ENCODE measurements at regions not wholly inside any gene's neighbourhood (a gene's known extent, or its start where the extent isn't known, plus 50 kb on each side); places are given as distances from the start of the nearest gene placed in this dataset.

- Histone ChIP-seq H3K56ac (ENCODE audit: insufficient read length, low read depth, low read length) (no peak overlapping the region), H3K23me2 (ENCODE audit: insufficient read length, low read depth, low read length, poor library complexity, severe bottlenecking) (no peaks in the 10 kb centered on the region), H3K14ac (ENCODE audit: insufficient read depth, low read length) (no peak overlapping the region), H4K8ac (replicated peaks; ENCODE audit: insufficient read length, low read depth, low read length) (no peak overlapping the region), H2AFZ (ENCODE audit: low read length) (no peak overlapping the region), H3K4me1 (ENCODE audit: insufficient read depth, low read length) (no peaks in the 10 kb centered on the region), H3K23ac (ENCODE audit: insufficient read length, low read depth, low read length) (no peak overlapping the region), H2AK5ac (ENCODE audit: insufficient read length, low read length) (no peak overlapping the region), H2BK5ac (ENCODE audit: insufficient read length, low read length) (no peak overlapping the region), H3K79me1 (ENCODE audit: insufficient read depth, low read depth, low read length, poor library complexity, severe bottlenecking) (no peaks in the 10 kb centered on the region), H4K20me1 (ENCODE audit: control insufficient read depth, insufficient read depth, insufficient read length) (no peaks in the 10 kb centered on the region), H3K79me2 (ENCODE audit: insufficient read depth, low read length) (no peaks in the 10 kb centered on the region), H3K9ac (ENCODE audit: extremely low read depth, insufficient read length, low read length) (no peak overlapping the region), H3K27me3 (ENCODE audit: insufficient read depth, low read length) (no peaks in the 10 kb centered on the region), H4K5ac (ENCODE audit: insufficient read length, low read depth, low read length) (no peak overlapping the region), H3K27ac (ENCODE audit: insufficient read length, low read depth, low read length) (no peak overlapping the region), H3K18ac (ENCODE audit: insufficient read length, low read depth, low read length) (no peak overlapping the region), H2BK120ac (ENCODE audit: low read depth, low read length, poor library complexity, severe bottlenecking) (no peak overlapping the region), H3K4ac (ENCODE audit: low read depth, low read length) (no peak overlapping the region), H3T11ph (ENCODE audit: low read length) (no peak overlapping the region), H2BK15ac (ENCODE audit: low read depth, low read length) (no peak overlapping the region), H2BK12ac (ENCODE audit: insufficient read length, low read depth, low read length) (no peak overlapping the region), H3K9me3 (ENCODE audit: control insufficient read depth, low read depth, low read length) (no peaks in the 10 kb centered on the region), H3K4me2 (ENCODE audit: insufficient read depth, insufficient read length, low read length) (no peak overlapping the region), H4K91ac (ENCODE audit: insufficient read length, low read depth, low read length) (no peak overlapping the region), H2BK20ac (ENCODE audit: low read depth, low read length, poor library complexity, severe bottlenecking) (no peak overlapping the region)
- no peak for TF ChIP-seq CTCF (conservative IDR thresholded peaks at IDR 0.05)
- no peaks in the 10 kb centered on the region; the same call in 1 of the 2 replicates for H3K27me3 Mint-ChIP-seq (ENCODE audit: low read depth)
- no peak overlapping the region; a peak in 1 of 5 replicates for H3K4me3 Mint-ChIP-seq
- DNase-seq: no peak
- no CpG with 5 or more reads among the region's 26 CpGs for WGBS (ENCODE audit: extremely low coverage, insufficient read length, low lambda C conversion rate)
- no peaks in the 10 kb centered on the region for H3K9me3 Mint-ChIP-seq
- H3K36me3 Mint-ChIP-seq (ENCODE audit: insufficient read depth in 1 of 3, low read depth in 3 of 3): peaks cover 4 to 37% (median 17%) of the 10 kb centered on the region in 3 experiments; a peak in 6 of 7 replicates
- H3K4me1 Mint-ChIP-seq: peaks cover 18 to 33% of the 10 kb centered on the region in 2 experiments
- peak overlapping the region in 1 of 3 experiments; percentile 15; a peak in 2 of 7 replicates for H3K27ac Mint-ChIP-seq
These were observed 95.7 kb downstream of the RFLNA start for GRCh38 chr12:124390442-124391097.

Data from H9 (cell line).